ENCODE measurements at regions not wholly inside any gene's neighbourhood (a gene's known extent, or its start where the extent isn't known, plus 50 kb on each side); places are given as distances from the start of the nearest gene placed in this dataset.

GRCh38 chr9:81489046-81489445, 200.3 kb downstream of the TLE1 start:
- no peaks in the 10 kb centered on the region for H3K36me3 ChIP-seq (ENCODE audit: control insufficient read depth, insufficient read depth, low read length)
- H3K4me3 ChIP-seq (ENCODE audit: extremely low read depth, insufficient read depth, low read length, poor library complexity, severe bottlenecking) = no peak overlapping the region

GRCh38 chr9:81480828-81481604, 208.3 kb downstream of the TLE1 start:
- Histone ChIP-seq H3K27ac (ENCODE audit: low read depth, low read length, severe bottlenecking) (no peak overlapping the region), H3K36me3 (ENCODE audit: control insufficient read depth, insufficient read depth, low read length) (no peaks in the 10 kb centered on the region), H3K4me3 (ENCODE audit: extremely low read depth, insufficient read depth, low read length, poor library complexity, severe bottlenecking) (no peak overlapping the region), H3K4me1 (ENCODE audit: control insufficient read depth, insufficient read depth, low read length, poor library complexity, severe bottlenecking) (no peaks in the 10 kb centered on the region), H3K9me3 (ENCODE audit: control insufficient read depth, low read length) (no peaks in the 10 kb centered on the region)
- 80 to 100% methylated on average over 1 of the region's 6 CpGs for WGBS, 2 experiments (ENCODE audit: insufficient coverage in 2 of 2)

More at GRCh38 chr9:81489046-81489445, 200.3 kb downstream of the TLE1 start:
- no peaks in the 10 kb centered on the region for H3K9me3 ChIP-seq (ENCODE audit: control insufficient read depth, low read length)
- no CpG with 5 or more reads among the region's 1 CpG for WGBS, 2 experiments (ENCODE audit: insufficient coverage in 2 of 2)
- no peak overlapping the region for H3K27ac ChIP-seq (ENCODE audit: low read depth, low read length, severe bottlenecking)
- no peaks in the 10 kb centered on the region for H3K4me1 ChIP-seq (ENCODE audit: control insufficient read depth, insufficient read depth, low read length, poor library complexity, severe bottlenecking)

GRCh38 chr9:81479573-81479972, 209.8 kb downstream of the TLE1 start:
- Histone ChIP-seq H3K36me3 (ENCODE audit: control insufficient read depth, insufficient read depth, low read length) (no peaks in the 10 kb centered on the region), H3K4me3 (ENCODE audit: extremely low read depth, insufficient read depth, low read length, poor library complexity, severe bottlenecking) (no peak overlapping the region), H3K27ac (ENCODE audit: low read depth, low read length, severe bottlenecking) (no peak overlapping the region), H3K9me3 (ENCODE audit: control insufficient read depth, low read length) (no peaks in the 10 kb centered on the region), H3K4me1 (ENCODE audit: control insufficient read depth, insufficient read depth, low read length, poor library complexity, severe bottlenecking) (no peaks in the 10 kb centered on the region)
- WGBS, 2 experiments (ENCODE audit: insufficient coverage in 2 of 2) = 90% methylated on average over 2 of the region's 2 CpGs; no CpG with 5 or more reads in 1 of the 2 experiments

- Histone ChIP-seq H3K4me3 (ENCODE audit: extremely low read depth, insufficient read depth, low read length, poor library complexity, severe bottlenecking) (no peak overlapping the region), H3K4me1 (ENCODE audit: control insufficient read depth, insufficient read depth, low read length, poor library complexity, severe bottlenecking) (no peaks in the 10 kb centered on the region), H3K36me3 (ENCODE audit: control insufficient read depth, insufficient read depth, low read length) (no peaks in the 10 kb centered on the region), H3K9me3 (ENCODE audit: control insufficient read depth, low read length) (no peaks in the 10 kb centered on the region), H3K27ac (ENCODE audit: low read depth, low read length, severe bottlenecking) (no peak overlapping the region)
- WGBS, 2 experiments (ENCODE audit: insufficient coverage in 2 of 2) = 79 to 100% methylated on average over 1 of the region's 2 CpGs
Observed at GRCh38 chr9:81477669-81478068, 211.7 kb downstream of the TLE1 start.

GRCh38 chr9:81476813-81477490, 212.4 kb downstream of the TLE1 start:
- no peak overlapping the region for H3K27ac ChIP-seq (ENCODE audit: low read depth, low read length, severe bottlenecking)
- H3K4me3 ChIP-seq (ENCODE audit: extremely low read depth, insufficient read depth, low read length, poor library complexity, severe bottlenecking) = no peak overlapping the region
- H3K4me1 ChIP-seq (ENCODE audit: control insufficient read depth, insufficient read depth, low read length, poor library complexity, severe bottlenecking) = no peaks in the 10 kb centered on the region
- WGBS, 2 experiments (ENCODE audit: insufficient coverage in 2 of 2) = 89 to 100% methylated on average over 1 to 3 of the region's 6 CpGs
- no peaks in the 10 kb centered on the region for H3K36me3 ChIP-seq (ENCODE audit: control insufficient read depth, insufficient read depth, low read length)
- H3K9me3 ChIP-seq (ENCODE audit: control insufficient read depth, low read length) = no peaks in the 10 kb centered on the region

GRCh38 chr9:81474792-81475191, 214.6 kb downstream of the TLE1 start:
- Histone ChIP-seq H3K4me3 (ENCODE audit: extremely low read depth, insufficient read depth, low read length, poor library complexity, severe bottlenecking) (no peak overlapping the region), H3K27ac (ENCODE audit: low read depth, low read length, severe bottlenecking) (no peak overlapping the region), H3K4me1 (ENCODE audit: control insufficient read depth, insufficient read depth, low read length, poor library complexity, severe bottlenecking) (no peaks in the 10 kb centered on the region), H3K9me3 (ENCODE audit: control insufficient read depth, low read length) (no peaks in the 10 kb centered on the region), H3K36me3 (ENCODE audit: control insufficient read depth, insufficient read depth, low read length) (no peaks in the 10 kb centered on the region)
- WGBS, 2 experiments (ENCODE audit: insufficient coverage in 2 of 2) = 90 to 96% methylated on average over 5 of the region's 5 CpGs

- no peaks in the 10 kb centered on the region for H3K9me3 ChIP-seq (ENCODE audit: control insufficient read depth, low read length)
- no peaks in the 10 kb centered on the region for H3K4me1 ChIP-seq (ENCODE audit: control insufficient read depth, insufficient read depth, low read length, poor library complexity, severe bottlenecking)
- WGBS, 2 experiments (ENCODE audit: insufficient coverage in 2 of 2) = 89 to 96% methylated on average over 3 of the region's 3 CpGs
- H3K4me3 ChIP-seq (ENCODE audit: extremely low read depth, insufficient read depth, low read length, poor library complexity, severe bottlenecking) = no peak overlapping the region
- no peaks in the 10 kb centered on the region for H3K36me3 ChIP-seq (ENCODE audit: control insufficient read depth, insufficient read depth, low read length)
- H3K27ac ChIP-seq (ENCODE audit: low read depth, low read length, severe bottlenecking) = no peak overlapping the region
Observed at GRCh38 chr9:81474125-81474524, 215.2 kb downstream of the TLE1 start.

- WGBS, 2 experiments (ENCODE audit: insufficient coverage in 2 of 2) = 86% methylated on average over 1 of the region's 1 CpG; no CpG with 5 or more reads in 1 of the 2 experiments
- Histone ChIP-seq H3K9me3 (ENCODE audit: control insufficient read depth, low read length) (no peaks in the 10 kb centered on the region), H3K4me3 (ENCODE audit: extremely low read depth, insufficient read depth, low read length, poor library complexity, severe bottlenecking) (no peak overlapping the region), H3K27ac (ENCODE audit: low read depth, low read length, severe bottlenecking) (no peak overlapping the region), H3K36me3 (ENCODE audit: control insufficient read depth, insufficient read depth, low read length) (no peaks in the 10 kb centered on the region), H3K4me1 (ENCODE audit: control insufficient read depth, insufficient read depth, low read length, poor library complexity, severe bottlenecking) (no peaks in the 10 kb centered on the region)
Observed at GRCh38 chr9:81473708-81474107, 215.6 kb downstream of the TLE1 start.

- Histone ChIP-seq H3K4me3 (ENCODE audit: extremely low read depth, insufficient read depth, low read length, poor library complexity, severe bottlenecking) (no peak overlapping the region), H3K27ac (ENCODE audit: low read depth, low read length, severe bottlenecking) (no peak overlapping the region), H3K9me3 (ENCODE audit: control insufficient read depth, low read length) (no peaks in the 10 kb centered on the region), H3K4me1 (ENCODE audit: control insufficient read depth, insufficient read depth, low read length, poor library complexity, severe bottlenecking) (no peaks in the 10 kb centered on the region), H3K36me3 (ENCODE audit: control insufficient read depth, insufficient read depth, low read length) (no peaks in the 10 kb centered on the region)
- WGBS, 2 experiments (ENCODE audit: insufficient coverage in 2 of 2) = 80 to 88% methylated on average over 1 of the region's 2 CpGs
Observed at GRCh38 chr9:81473206-81473605, 216.1 kb downstream of the TLE1 start.

GRCh38 chr9:81472701-81473100, 216.6 kb downstream of the TLE1 start:
- 92 to 93% methylated on average over 6 to 10 of the region's 10 CpGs for whole genome bisulfite sequencing, 2 experiments (ENCODE audit: insufficient coverage in 2 of 2)
- no peaks in the 10 kb centered on the region for H3K36me3 ChIP-seq (ENCODE audit: control insufficient read depth, insufficient read depth, low read length)
- no peak overlapping the region for H3K4me3 ChIP-seq (ENCODE audit: extremely low read depth, insufficient read depth, low read length, poor library complexity, severe bottlenecking)
- no peaks in the 10 kb centered on the region for H3K9me3 ChIP-seq (ENCODE audit: control insufficient read depth, low read length)
- no peaks in the 10 kb centered on the region for H3K4me1 ChIP-seq (ENCODE audit: control insufficient read depth, insufficient read depth, low read length, poor library complexity, severe bottlenecking)
- H3K27ac ChIP-seq (ENCODE audit: low read depth, low read length, severe bottlenecking) = no peak overlapping the region

- Histone ChIP-seq H3K36me3 (ENCODE audit: control insufficient read depth, insufficient read depth, low read length) (no peaks in the 10 kb centered on the region), H3K9me3 (ENCODE audit: control insufficient read depth, low read length) (no peaks in the 10 kb centered on the region), H3K27ac (ENCODE audit: low read depth, low read length, severe bottlenecking) (no peak overlapping the region), H3K4me3 (ENCODE audit: extremely low read depth, insufficient read depth, low read length, poor library complexity, severe bottlenecking) (no peak overlapping the region), H3K4me1 (ENCODE audit: control insufficient read depth, insufficient read depth, low read length, poor library complexity, severe bottlenecking) (no peaks in the 10 kb centered on the region)
- WGBS, 2 experiments (ENCODE audit: insufficient coverage in 2 of 2) = 79 to 100% methylated on average over 1 to 2 of the region's 3 CpGs
Observed at GRCh38 chr9:81470864-81471263, 218.5 kb downstream of the TLE1 start.
